CD8-positive, alpha-beta memory T cell (primary cell): ENCODE measurements at regions not wholly inside any gene's neighbourhood (a gene's known extent, or its start where the extent isn't known, plus 50 kb on each side); places are given as distances from the start of the nearest gene placed in this dataset.

ENCODE experiments used
- CTCF ChIA-PET: fragments of 350-600 bp; sonication (Branson Sonifier 250); formaldehyde crosslinking; loops from one replicate; lab custom pipeline; 2021; ENCODE audit warnings: antibody characterized with exemption; lab: Charles Lee
- POLR2A ChIA-PET: fragments of 350-600 bp; sonication (Branson Sonifier 250); formaldehyde crosslinking; loops from one replicate; lab custom pipeline; 2021; ENCODE audit warnings: antibody characterized with exemption; lab: Charles Lee
- DNase-seq, 5 donors: peaks; one replicate each; pipeline versions ENCODE4 v3.0.0 to v3.0.0-alpha.2; 2020 to 2022; ENCODE audit warnings: mixed read lengths in 1 of 5
- H3K27ac ChIP-seq: one replicate; pipeline ENCODE4 v1.7.0; 2013; ENCODE audit warnings: low read depth, mild to moderate bottlenecking, low read length, moderate library complexity
- H3K27me3 ChIP-seq: 2 replicates; pipeline ENCODE4 v1.7.0; 2013; ENCODE audit warnings: low read length, mild to moderate bottlenecking; ENCODE audit not compliant: insufficient read depth, poor library complexity, severe bottlenecking
- H3K36me3 ChIP-seq: 2 replicates; pipeline ENCODE4 v1.7.0; 2013; ENCODE audit warnings: mild to moderate bottlenecking, low read length, moderate library complexity; ENCODE audit not compliant: insufficient read depth
- H3K4me1 ChIP-seq: 2 replicates; pipeline ENCODE4 v1.7.0; 2013; ENCODE audit warnings: mild to moderate bottlenecking, low read length, moderate library complexity; ENCODE audit not compliant: insufficient read depth
- H3K4me3 ChIP-seq: 2 replicates; pipeline ENCODE4 v1.7.0; 2013; ENCODE audit warnings: mild to moderate bottlenecking, low read length
- H3K9me3 ChIP-seq: 2 replicates; pipeline ENCODE4 v1.7.0; 2013; ENCODE audit warnings: mild to moderate bottlenecking, low read length
- H3K27ac Mint-ChIP-seq, 8 donors: one replicate each; pipeline ENCODE4 v1.8.0; 2020 to 2021; ENCODE audit warnings: mixed read lengths in 8 of 8, mild to moderate bottlenecking in 6 of 8, inconsistent platforms in 3 of 8, moderate library complexity in 3 of 8
- H3K27me3 Mint-ChIP-seq, 2 donors: one replicate each; pipeline ENCODE4 v1.8.0; 2020 to 2021; ENCODE audit warnings: mixed read lengths in 2 of 2, mild to moderate bottlenecking in 1 of 2, moderate library complexity in 1 of 2
- H3K36me3 Mint-ChIP-seq, 3 donors: one replicate each; pipeline ENCODE4 v1.8.0; 2020 to 2021; ENCODE audit warnings: mixed read lengths in 3 of 3, inconsistent platforms in 1 of 3, mild to moderate bottlenecking in 1 of 3
- H3K4me1 Mint-ChIP-seq, 3 donors: one replicate each; pipeline ENCODE4 v1.8.0; 2020 to 2021; ENCODE audit warnings: mixed read lengths in 3 of 3, inconsistent platforms in 1 of 3, mild to moderate bottlenecking in 1 of 3
- H3K4me3 Mint-ChIP-seq, 7 donors: one replicate each; pipeline ENCODE4 v1.8.0; 2020 to 2021; ENCODE audit warnings: mixed read lengths in 7 of 7, mild to moderate bottlenecking in 6 of 7, moderate library complexity in 4 of 7, inconsistent platforms in 2 of 7
- H3K9me3 Mint-ChIP-seq, 5 donors: one replicate each; pipeline ENCODE4 v1.8.0; 2020 to 2022; ENCODE audit warnings: mixed read lengths in 5 of 5, mild to moderate bottlenecking in 3 of 5, moderate library complexity in 2 of 5, inconsistent platforms in 1 of 5

DNA sequence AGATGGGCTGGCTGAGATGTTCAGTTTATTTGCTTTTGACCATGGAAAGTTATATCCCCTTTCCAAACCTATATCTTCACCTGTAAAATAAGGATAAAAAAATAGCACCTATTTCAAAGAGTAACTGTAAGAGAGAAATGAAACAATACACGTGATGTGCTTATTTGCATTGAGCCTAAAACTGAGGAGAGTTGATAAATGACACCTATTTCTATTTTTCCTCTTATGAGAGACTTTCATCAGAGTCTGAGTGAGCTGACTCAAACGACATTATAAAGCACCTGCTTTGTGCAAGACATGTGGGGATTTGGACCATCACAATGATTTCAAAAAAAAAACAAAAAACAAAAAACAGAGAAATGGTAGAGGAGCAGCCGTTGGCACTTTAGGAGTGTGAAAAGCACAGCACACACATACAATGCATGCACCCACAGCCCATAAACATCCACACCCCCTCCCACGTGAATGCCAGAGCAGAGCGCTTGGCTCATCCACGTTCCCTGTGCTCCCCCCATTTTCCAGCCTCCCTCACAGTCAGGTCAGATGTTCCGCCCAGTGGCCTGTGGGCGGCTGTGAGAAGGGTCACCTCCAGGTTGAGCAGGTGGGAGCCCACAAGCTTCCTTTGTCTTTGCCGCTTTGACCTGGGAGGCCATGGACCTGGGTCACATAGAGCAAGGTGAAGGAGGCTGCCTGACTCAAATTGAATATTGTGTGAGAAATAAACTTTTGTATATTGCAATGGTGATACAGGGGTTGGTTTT, 253.2 kb upstream of the ZNF32 start:
- no peak for DNase-seq
- no peak overlapping the region for H3K27ac Mint-ChIP-seq
- no peaks in the 10 kb centered on the region for H3K9me3 Mint-ChIP-seq
- Histone ChIP-seq H3K9me3 (no peaks in the 10 kb centered on the region), H3K27me3 (no peaks in the 10 kb centered on the region), H3K4me3 (no peak overlapping the region), H3K27ac (no peak overlapping the region), H3K4me1 (no peaks in the 10 kb centered on the region), H3K36me3 (no peaks in the 10 kb centered on the region)
- POLR2A ChIA-PET = no interaction called here
- no peak overlapping the region for H3K4me3 Mint-ChIP-seq
- H3K4me1 Mint-ChIP-seq = no peaks in the 10 kb centered on the region
- H3K36me3 Mint-ChIP-seq = no peaks in the 10 kb centered on the region
- CTCF ChIA-PET = no interaction called here
- peaks cover 14 to 16% of the 10 kb centered on the region in 2 donors for H3K27me3 Mint-ChIP-seq

DNA sequence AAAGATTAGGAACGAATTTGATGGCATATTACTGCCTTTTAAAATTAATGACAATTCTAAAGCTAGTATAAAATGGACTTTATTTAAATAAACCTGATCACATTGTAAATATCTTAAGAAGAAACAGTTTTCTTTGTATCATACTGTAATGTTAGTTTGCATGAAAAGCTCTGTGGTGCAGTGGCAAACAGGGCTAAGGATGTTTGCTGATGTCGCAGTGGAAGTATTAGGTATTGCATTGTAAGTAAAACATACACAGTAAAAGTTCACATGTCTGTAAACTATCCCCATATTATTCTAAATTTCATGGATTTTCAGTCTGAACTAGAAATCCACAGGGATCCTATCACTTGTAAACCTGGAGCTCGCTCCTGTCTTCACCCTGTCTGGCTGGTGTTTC, 252.6 kb upstream of the ZNF32 start:
- Histone ChIP-seq H3K4me3 (no peak overlapping the region), H3K27ac (no peak overlapping the region), H3K36me3 (no peaks in the 10 kb centered on the region), H3K4me1 (no peaks in the 10 kb centered on the region), H3K27me3 (no peaks in the 10 kb centered on the region), H3K9me3 (no peaks in the 10 kb centered on the region)
- Mint-ChIP-seq H3K27ac (no peak overlapping the region), H3K4me1 (no peaks in the 10 kb centered on the region), H3K9me3 (no peaks in the 10 kb centered on the region), H3K4me3 (no peak overlapping the region), H3K36me3 (no peaks in the 10 kb centered on the region), H3K27me3 (peaks cover 14 to 16% of the 10 kb centered on the region in 2 donors)
- POLR2A ChIA-PET = no interaction called here
- CTCF ChIA-PET = interaction anchor here (0.8 kb wide), 1 partner anchor 9 kb away, joined by 3 read pairs; no protein-coding TSS in a partner anchor
- no peak for DNase-seq

DNA sequence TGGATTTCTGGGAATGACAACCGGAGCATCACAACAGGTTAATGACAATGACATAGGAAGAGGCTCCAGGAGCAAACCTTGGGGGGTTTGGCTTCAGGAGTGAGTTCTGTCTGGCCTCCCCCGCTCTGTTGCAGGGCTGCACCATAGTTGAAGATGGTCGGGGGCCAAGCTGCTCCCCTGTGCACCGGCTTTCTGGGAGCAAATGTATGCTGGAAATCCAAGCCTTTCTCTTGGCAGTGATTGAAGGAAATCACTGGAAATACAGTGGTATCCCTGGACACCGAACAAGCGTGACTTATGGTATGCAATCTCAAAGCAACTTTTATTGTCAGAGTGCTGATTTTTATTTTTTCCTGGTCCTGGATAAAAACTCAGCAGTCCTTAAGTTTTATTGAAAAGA, 251.9 kb upstream of the ZNF32 start:
- Histone ChIP-seq H3K4me1 (no peaks in the 10 kb centered on the region), H3K4me3 (no peak overlapping the region), H3K36me3 (no peaks in the 10 kb centered on the region), H3K27me3 (no peaks in the 10 kb centered on the region), H3K9me3 (no peaks in the 10 kb centered on the region), H3K27ac (no peak overlapping the region)
- no peak for DNase-seq
- no peaks in the 10 kb centered on the region for H3K4me1 Mint-ChIP-seq
- H3K4me3 Mint-ChIP-seq = no peak overlapping the region
- H3K36me3 Mint-ChIP-seq = no peaks in the 10 kb centered on the region
- ChIA-PET CTCF (interaction anchor here (0.8 kb wide), 1 partner anchor 10 kb away, joined by 3 read pairs; no protein-coding TSS in a partner anchor), POLR2A (interaction anchor here (0.7 kb wide), 1 partner anchor 29 kb away, joined by 12 read pairs; no protein-coding TSS in a partner anchor)
- peaks cover 16 to 18% of the 10 kb centered on the region in 2 donors for H3K27me3 Mint-ChIP-seq
- no peak overlapping the region for H3K27ac Mint-ChIP-seq
- H3K9me3 Mint-ChIP-seq = no peaks in the 10 kb centered on the region

DNA sequence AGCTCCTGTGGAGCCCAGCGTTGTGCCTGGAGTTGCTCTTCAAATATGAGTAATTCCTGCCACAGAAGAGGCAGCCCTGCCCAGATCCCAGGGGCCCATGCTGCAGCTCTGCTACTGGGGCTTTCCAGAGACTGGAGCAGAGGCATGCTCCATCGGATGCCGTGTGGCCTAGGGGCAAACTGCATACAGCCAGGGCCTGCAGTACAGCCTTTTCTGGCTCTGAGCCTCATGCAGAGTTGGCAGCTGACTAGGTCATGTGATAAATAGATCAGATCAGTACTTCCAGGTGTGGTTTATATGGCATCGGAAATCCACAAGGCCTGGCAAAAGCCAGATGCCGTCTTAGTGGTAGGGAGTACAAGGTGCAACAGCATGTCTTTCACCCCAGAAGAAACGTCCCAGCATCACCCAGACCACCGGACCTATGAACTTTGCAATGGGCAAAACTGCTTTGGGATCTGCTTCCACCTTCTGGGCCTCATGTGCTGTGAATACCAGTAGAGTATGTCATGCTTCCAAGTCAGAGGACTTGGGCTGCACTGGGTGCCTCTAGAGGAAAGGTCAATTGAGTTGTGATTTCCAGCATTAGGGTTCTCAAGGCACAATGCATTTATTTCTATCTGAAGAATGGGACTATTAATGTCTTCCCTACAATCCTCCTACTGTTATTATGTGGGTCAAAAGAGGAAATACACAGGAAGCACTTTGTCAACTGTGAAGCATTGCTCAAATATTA, 250.7 kb upstream of the ZNF32 start:
- no peaks in the 10 kb centered on the region for H3K4me1 Mint-ChIP-seq
- peaks cover 14 to 18% of the 10 kb centered on the region in 2 donors for H3K27me3 Mint-ChIP-seq
- no peaks in the 10 kb centered on the region for H3K27me3 ChIP-seq
- H3K9me3 ChIP-seq = no peaks in the 10 kb centered on the region
- no peak for DNase-seq
- H3K36me3 ChIP-seq = no peaks in the 10 kb centered on the region
- H3K4me3 ChIP-seq = no peak overlapping the region
- ChIA-PET CTCF (no interaction called here), POLR2A (no interaction called here)
- no peak overlapping the region for H3K27ac Mint-ChIP-seq
- H3K4me3 Mint-ChIP-seq = no peak overlapping the region
- no peaks in the 10 kb centered on the region for H3K9me3 Mint-ChIP-seq
- H3K27ac ChIP-seq = no peak overlapping the region
- H3K36me3 Mint-ChIP-seq = no peaks in the 10 kb centered on the region
- H3K4me1 ChIP-seq = no peaks in the 10 kb centered on the region

DNA sequence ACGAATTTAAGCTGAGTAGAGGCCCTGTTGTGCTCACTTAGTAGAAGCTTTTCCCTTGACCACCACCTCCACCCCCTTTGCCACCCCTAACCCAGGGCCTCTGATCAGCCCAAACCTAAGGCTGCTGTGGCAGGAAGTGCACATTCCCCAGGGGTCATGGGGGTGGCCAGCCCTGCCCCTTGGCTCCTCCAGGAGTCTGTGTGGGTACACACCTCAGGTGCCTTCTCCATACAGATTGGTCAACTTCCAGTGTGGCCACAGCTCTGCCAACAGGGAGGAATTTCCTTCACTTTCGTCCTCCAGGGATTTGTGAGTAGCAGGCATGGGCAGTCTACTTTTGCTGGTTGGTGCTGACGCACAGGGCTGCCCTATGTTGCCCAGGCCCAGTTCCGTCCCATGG, 249.9 kb upstream of the ZNF32 start:
- no peak for DNase-seq
- Mint-ChIP-seq H3K36me3 (no peaks in the 10 kb centered on the region), H3K4me3 (no peak overlapping the region), H3K9me3 (no peaks in the 10 kb centered on the region), H3K4me1 (no peaks in the 10 kb centered on the region), H3K27me3 (peaks cover 11 to 14% of the 10 kb centered on the region in 2 donors), H3K27ac (no peak overlapping the region)
- Histone ChIP-seq H3K36me3 (no peaks in the 10 kb centered on the region), H3K27ac (no peak overlapping the region), H3K9me3 (no peaks in the 10 kb centered on the region), H3K27me3 (no peaks in the 10 kb centered on the region), H3K4me3 (no peak overlapping the region), H3K4me1 (no peaks in the 10 kb centered on the region)
- CTCF ChIA-PET = no interaction called here
- POLR2A ChIA-PET = no interaction called here

DNA sequence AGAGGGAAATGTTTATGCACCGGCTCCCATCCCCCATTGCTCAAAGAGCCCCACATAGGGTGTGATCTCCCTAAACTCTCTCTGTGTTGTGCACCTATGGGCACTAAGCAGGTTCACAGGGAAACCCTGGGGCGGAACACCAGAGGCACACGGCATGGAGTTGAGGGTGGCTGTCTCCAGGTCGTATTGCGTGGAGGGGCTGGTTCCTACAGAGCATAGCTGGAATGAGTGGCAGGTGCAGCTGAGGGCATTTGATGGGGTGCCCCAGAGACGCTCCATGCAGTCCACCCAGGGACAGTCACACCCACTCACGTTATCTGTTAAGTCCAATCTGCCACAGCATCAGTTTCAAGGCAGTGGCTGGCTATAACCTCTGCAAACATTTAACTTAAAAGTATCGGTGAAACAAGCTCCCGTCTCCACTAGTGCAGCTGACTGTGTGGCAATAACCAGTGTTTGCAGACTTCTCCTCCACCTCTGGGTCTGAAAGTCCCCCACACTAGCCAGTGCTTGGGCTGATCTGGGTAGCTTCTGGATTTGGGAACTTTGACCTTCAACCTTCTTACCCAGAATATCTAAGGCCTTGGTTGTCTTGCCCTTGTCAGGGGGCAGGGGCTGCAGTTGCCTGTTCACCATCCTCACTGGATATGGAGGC, 249.2 kb upstream of the ZNF32 start:
- Histone ChIP-seq H3K27ac (no peak overlapping the region), H3K4me1 (no peaks in the 10 kb centered on the region), H3K27me3 (no peaks in the 10 kb centered on the region), H3K4me3 (no peak overlapping the region), H3K36me3 (no peaks in the 10 kb centered on the region), H3K9me3 (no peaks in the 10 kb centered on the region)
- no peaks in the 10 kb centered on the region for H3K4me1 Mint-ChIP-seq
- ChIA-PET CTCF (no interaction called here), POLR2A (no interaction called here)
- no peak for DNase-seq
- H3K27ac Mint-ChIP-seq = no peak overlapping the region
- no peaks in the 10 kb centered on the region for H3K9me3 Mint-ChIP-seq
- no peaks in the 10 kb centered on the region for H3K36me3 Mint-ChIP-seq
- H3K27me3 Mint-ChIP-seq = peaks cover 8 to 14% of the 10 kb centered on the region in 2 donors
- no peak overlapping the region for H3K4me3 Mint-ChIP-seq

DNA sequence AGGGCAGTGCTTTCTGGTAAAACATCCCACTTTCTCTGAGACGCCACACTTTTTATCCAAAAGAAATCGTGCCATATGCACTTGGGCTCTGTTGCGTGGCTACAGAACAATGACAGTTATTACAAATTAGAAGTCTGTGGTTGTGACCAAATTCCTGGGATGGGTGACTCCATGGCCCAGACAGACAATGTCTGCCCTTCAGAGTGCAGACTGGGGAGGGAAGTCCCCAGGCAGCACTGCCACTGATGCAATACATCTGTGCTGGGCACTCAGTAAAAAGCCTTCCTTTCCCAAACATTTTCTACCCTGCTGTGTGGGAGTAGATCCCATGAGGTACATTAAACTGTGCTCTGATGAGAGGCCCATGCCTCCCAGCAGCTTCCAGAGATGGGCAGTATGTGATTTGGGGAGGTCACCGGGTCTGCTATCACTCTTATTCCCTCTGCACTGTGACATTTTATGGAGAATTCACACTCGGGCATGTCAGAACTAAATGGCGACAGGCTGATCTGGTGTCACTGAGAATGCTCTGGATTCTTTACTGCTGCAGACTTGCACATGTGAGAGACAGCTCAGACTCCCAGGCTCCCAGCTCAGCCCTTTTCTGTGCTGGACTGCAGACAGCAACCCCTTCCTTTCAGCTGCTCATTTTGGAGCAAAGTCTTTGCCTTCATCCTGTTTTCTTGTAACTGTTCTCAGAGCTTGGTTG, 243.5 kb upstream of the ZNF32 start:
- no peak overlapping the region for H3K27ac ChIP-seq
- H3K27me3 Mint-ChIP-seq = peaks cover 3 to 15% of the 10 kb centered on the region in 2 donors
- no peak overlapping the region for H3K4me3 Mint-ChIP-seq
- H3K9me3 Mint-ChIP-seq = no peaks in the 10 kb centered on the region
- no peaks in the 10 kb centered on the region for H3K27me3 ChIP-seq
- no peaks in the 10 kb centered on the region for H3K36me3 ChIP-seq
- no peaks in the 10 kb centered on the region for H3K36me3 Mint-ChIP-seq
- DNase-seq = no peak
- H3K27ac Mint-ChIP-seq = no peak overlapping the region
- POLR2A ChIA-PET = no interaction called here
- no peaks in the 10 kb centered on the region for H3K9me3 ChIP-seq
- no peaks in the 10 kb centered on the region for H3K4me1 ChIP-seq
- no peaks in the 10 kb centered on the region for H3K4me1 Mint-ChIP-seq
- H3K4me3 ChIP-seq = no peak overlapping the region
- CTCF ChIA-PET = no interaction called here
